Midbrain (tissue), 1 donor: ENCODE measurements at regions not wholly inside any gene's neighbourhood (a gene's known extent, or its start where the extent isn't known, plus 50 kb on each side); places are given as distances from the start of the nearest gene placed in this dataset.

Experiments used
- DNase-seq: peaks from one replicate; lab custom pipeline; 2025; lab: John Stamatoyannopoulos, UW

- DNase-seq = no peak
Measured at GRCh38 chr1:22285549-22286396, 142.9 kb upstream of the WNT4 start.

DNA sequence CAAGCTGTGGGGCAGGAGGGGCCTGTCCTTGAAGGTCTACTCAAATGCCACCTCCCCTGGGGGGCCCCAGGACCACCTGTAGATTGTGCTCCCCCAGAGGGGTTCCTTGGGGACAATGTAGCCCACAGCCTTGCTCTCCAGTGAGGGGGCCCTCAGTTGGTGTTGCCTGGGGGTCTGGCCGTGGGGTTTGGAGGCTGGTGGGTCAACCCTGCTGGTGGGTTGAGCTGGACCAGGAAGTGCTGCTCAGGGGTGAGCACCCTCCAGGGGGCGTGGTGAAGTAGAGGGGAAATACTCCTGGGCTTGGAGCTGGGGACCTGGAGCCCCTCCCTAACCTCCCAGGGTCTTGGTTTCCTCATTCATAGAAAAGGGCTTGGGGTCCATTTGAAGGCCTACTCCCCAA, 143.6 kb upstream of the WNT4 start:
- no peak for DNase-seq

- no peak for DNase-seq
Measured at GRCh38 chr1:22287273-22287672, 144.4 kb upstream of the WNT4 start.

- no peak for DNase-seq
Measured at GRCh38 chr1:22287946-22288520, 145.1 kb upstream of the WNT4 start.

DNA sequence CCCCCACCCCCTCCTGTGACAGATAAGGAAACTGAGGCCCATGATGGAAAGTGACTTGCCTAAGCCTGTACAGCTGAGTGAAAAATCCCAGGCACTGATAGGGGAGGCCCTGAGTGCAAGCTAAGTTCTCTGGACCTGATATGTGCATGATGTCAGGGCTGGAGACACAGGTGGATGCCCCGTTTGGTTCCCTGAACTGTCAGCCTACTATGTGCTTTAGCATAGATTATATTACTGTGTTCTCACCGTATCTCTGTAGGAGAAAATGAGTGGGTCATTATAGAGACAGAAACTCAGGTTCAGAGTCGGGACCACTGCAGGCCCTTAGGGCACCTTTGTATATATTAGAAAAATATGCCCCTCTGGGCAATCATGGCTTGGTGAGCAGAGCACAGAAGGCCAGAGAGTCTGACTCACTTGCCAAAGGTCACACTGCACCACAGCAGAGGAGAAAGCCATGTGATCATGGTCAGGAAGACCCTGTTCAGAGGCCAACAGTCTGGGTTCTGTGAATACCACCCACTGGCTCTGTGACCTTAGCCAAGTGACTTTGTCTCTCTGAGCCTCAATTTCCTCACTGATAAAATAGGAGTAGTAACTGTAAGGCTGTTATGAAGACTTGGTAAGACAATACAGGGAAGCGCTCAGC, 145.8 kb upstream of the WNT4 start:
- no peak for DNase-seq

- DNase-seq = no peak
Measured at GRCh38 chr1:22289307-22289995, 146.6 kb upstream of the WNT4 start.

DNA sequence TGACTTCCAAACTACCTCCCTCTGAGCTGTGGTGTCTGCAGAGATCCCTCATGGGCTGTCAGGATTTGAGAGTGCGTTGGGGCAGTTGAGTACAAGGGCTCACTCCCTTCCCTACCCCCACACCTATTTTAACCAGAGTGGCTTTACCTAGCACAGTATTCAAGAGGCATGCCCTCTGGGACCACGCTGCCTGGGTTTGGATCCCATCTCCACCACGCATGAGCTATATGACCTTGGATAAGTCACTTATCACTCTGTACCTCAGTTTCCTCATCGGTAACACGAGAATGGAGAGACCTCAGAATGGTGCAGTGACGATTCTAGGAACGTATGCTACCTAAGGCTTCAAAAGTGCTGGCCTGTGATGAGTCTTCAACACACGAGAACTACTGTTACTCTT, 147.3 kb upstream of the WNT4 start:
- DNase-seq = no peak

DNA sequence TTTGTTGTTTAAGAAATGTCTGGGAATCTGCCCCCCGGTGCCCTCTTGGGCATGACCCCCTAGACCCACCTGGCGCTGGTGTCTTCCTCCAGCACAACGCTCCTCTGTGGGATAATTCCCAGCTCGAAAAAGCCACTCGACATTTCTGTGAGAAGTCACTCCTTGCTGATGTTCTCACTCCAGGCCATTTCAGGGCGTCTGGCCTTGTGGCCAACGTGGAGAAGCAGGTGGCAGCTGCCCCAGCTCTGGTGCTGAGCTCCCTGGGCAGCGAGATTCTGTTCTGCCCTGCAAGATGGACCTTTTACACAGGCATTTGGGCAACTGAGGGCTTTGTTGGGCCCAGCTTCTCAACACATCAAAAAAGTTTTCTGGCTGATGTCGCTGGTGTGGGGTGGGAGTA, 147.7 kb upstream of the WNT4 start:
- DNase-seq = no peak

- DNase-seq = no peak
Measured at GRCh38 chr1:22291057-22291456, 148.2 kb upstream of the WNT4 start.

- DNase-seq = no peak
Measured at GRCh38 chr1:22291494-22291893, 148.6 kb upstream of the WNT4 start.

- DNase-seq = no peak
Measured at GRCh38 chr1:22292011-22292788, 149.3 kb upstream of the WNT4 start.

DNA sequence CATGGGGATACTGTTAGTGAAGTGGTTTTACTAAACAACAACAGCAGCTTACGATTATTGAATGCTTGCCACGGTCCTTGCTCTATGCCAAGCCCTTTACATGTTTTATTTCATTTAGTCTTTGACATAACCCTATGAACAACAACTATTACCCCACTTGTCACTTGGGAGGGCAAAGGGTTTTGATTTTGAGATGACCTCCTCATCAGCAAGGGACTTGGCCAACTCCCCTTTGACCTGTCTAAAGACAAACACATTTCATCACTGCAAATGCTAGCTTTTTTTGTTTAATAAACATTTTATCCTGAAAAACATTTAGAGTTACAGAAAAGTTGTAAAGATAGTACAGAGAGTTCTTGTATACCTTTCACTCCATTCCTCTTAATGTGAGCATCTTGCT, 152.5 kb upstream of the WNT4 start:
- no peak for DNase-seq

GRCh38 chr1:22295856-22296255, 153.0 kb upstream of the WNT4 start:
- no peak for DNase-seq

- no peak for DNase-seq
Measured at GRCh38 chr1:22296701-22297591, 154.0 kb upstream of the WNT4 start.

DNA sequence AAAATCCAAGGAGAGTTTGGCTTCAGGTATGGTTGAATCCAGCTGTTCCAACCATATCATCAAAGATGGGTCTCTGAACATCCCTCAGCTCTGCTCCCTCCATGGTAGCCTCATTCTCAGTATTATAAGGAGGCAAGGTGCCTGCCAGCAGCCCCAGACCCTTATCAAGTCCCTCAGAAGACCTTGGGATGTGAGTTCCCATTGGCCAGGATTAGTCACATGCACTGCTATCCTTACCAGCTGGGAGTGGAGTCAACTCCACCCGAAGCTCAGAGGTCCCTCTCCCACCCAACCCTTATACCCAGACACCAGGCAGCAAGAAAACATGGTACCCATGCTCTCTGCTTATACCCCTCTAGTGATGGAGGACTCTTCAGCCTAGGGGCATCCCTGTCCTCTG, 153.7 kb upstream of the ZBTB40 start:
- DNase-seq = no peak

DNA sequence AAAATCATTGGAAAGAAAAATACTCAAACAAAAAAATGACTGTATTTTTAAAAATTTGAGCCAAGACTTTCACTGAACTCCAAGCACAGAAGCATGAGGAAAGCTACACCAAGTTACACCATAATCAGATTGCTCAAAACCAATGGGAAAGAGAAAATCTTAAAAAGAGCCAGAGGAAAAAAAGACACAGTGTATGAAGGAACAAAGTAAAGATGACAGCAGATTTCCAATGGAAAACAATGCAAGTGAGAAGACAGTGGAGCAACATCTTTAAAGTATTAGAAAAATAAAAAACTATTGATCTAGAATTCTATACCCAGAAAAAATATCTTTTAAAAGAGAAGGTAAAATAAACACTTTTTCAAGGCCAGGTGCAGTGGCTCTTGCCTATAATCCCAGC, 147.8 kb upstream of the ZBTB40 start:
- no peak for DNase-seq

DNA sequence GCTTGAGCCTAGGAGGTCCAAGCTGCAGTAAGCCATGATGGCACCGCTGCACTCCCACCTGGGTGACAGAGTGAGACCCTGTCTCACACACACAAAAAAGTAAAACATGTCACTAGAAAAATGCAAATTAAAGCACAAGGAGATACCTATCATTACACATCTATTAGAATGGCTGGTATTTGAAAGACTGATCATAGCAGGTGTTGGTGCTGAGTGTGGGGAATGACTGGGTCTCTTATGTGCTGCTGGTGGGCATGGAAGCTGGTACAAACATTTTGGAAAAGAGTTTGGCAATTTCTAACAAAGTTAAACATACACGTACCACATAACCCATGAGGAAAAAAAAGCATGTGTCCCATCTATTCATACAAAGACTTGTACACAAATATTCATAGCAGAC, 142.1 kb upstream of the ZBTB40 start:
- DNase-seq = no peak

DNA sequence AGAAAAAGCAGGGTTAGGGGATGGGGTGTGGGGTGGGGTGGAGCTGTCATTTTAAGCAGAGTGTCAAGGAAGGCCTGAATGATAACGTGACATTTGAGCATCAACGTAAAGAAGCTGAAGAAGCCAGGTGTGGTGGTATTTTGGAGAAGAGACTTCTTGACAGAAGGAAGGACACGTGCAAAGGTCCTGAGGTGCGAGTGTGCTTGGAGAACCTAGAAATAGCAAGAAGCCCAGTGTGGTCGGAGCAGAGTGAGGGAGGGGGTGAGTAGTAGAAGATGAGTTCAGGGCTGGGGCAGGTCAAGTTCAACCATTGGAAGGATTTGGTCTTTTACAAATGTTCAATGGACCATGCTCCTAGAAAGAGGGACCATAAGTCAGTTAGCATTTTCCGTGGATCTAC, 140.2 kb upstream of the ZBTB40 start:
- DNase-seq = no peak

- DNase-seq = no peak
Measured at GRCh38 chr1:22313321-22313720, 138.3 kb upstream of the ZBTB40 start.

GRCh38 chr1:22314706-22315105, 136.9 kb upstream of the ZBTB40 start:
- DNase-seq = no peak
